Retina (tissue), 1 donor: ENCODE measurements at regions not wholly inside any gene's neighbourhood (a gene's known extent, or its start where the extent isn't known, plus 50 kb on each side); places are given as distances from the start of the nearest gene placed in this dataset.

Source experiments
- DNase-seq: peaks from one replicate; pipeline ENCODE4 v3.0.0-alpha.2; 2016

DNA sequence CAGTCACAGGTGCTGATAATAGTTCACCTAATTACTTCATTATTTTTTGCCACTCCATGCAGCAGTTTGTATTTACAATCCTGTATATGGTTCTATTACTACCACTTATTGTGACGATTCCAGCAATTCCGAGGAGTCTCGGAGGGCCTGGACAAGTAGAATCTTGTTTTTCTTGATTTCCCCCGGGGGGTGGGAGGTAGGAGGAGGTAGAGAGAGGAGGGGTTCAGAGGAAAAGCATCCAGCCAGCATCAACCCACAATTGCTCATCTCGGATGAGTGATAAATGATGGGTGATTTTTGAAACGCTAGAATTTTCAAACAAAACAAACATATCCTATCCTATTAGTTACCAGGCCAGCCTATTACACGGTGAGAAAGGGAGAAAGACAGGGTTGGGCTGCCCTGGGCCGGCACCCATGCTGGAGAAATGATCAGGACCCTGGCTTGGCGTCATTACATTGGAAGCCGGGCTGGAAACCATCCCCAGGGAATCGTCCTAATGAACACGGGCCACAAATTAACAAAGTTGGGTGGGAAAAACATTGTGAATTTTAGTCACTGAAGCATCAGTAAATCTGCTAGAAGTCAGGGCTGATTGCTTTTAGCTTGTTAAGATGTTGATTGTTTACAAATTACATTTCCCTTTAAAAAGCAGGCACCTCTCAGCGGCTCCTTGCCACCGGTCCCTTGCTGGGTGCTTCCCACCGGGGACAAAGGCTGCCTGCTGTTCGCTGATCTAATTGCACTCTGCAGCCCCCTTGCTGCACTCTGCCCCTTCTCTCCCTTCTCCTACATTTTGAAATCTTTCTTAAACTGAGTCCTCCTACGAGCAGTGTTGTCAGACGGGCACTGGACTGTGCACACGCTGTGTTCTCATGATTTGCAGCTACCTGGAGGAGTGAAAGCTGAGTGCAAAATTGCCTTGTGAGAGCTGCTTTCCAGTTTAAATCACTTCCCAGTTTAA lies 95.5 kb downstream of the FAM204A start:
- peak; percentile 58 for DNase-seq

DNA sequence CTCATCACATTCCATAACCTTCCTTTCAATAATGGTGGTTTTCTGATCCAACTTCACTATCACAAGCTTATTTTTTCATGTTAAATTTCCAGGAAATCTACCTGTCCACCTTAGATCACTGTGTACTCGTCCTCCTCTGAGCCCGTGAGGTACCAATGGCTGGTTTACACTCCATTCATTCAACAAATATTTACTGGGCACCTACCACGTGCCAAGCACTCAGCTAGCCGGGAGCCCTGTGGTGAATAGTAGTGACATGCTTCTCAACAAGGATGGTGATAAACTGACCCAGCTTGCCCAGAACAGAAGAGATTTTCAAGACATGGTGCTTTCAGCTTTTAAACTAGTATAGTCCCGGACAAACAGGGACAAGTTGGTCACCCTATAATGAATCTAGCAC lies 98.2 kb downstream of the FAM204A start:
- no peak for DNase-seq

GRCh38 chr10:118241229-118242137 lies 100.6 kb downstream of the FAM204A start:
- peak; percentile 87 for DNase-seq

GRCh38 chr10:118239236-118239630 lies 102.9 kb downstream of the FAM204A start:
- DNase-seq: peak; percentile 1

DNA sequence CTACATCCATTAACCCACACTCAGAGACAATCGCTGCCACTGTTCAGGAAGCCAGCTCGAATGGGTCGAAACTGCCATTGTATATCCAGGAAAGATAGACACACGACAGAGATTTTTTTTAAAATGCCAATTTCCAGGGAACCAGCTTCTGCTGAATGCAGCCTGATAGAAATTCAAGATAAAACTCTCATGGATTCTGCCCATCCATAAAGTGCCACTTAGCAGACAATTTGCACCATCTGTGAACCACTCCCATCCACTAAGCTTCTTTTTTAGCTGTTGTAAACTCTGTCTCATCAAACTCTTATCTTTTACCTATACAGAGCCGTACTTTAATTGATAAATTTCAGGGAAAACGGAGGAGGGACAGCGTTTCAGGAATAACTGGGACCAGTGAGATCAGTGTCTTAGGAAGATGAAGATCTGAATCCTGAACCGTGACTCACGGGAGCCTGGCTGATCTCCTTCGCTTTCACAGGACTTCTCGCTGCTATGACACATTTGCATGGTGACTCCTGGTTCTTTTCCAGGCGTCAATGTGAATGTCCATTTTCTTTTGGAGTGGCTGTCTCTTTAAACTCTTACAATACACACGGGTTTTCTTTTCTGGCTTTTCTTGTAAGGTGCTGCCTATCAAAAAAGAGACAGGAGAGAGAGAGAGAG lies 103.4 kb downstream of the FAM204A start:
- DNase-seq: no peak

DNA sequence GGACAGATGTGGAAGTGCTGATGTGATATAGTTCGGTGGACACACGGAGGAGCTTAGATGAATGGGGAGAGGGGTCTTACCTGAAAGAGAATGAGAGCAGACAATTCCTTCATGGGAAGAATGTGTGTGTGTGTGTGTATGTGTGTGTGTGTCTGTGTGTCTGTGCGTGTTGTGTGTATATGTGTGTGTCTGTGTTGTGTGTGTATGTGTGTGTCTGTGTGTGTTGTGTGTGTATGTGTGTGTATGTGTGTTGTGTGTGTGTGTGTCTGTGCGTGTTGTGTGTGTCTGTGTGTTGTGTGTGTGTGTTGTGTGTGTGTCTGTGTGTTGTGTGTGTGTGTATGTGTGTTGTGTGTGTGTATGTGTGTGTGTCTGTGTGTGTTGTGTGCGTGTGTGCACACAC lies 104.2 kb downstream of the FAM204A start:
- no peak for DNase-seq

GRCh38 chr10:118234683-118235082 lies 107.4 kb downstream of the FAM204A start:
- DNase-seq: no peak

GRCh38 chr10:118220346-118220850 lies 121.7 kb downstream of the FAM204A start:
- DNase-seq: no peak

DNA sequence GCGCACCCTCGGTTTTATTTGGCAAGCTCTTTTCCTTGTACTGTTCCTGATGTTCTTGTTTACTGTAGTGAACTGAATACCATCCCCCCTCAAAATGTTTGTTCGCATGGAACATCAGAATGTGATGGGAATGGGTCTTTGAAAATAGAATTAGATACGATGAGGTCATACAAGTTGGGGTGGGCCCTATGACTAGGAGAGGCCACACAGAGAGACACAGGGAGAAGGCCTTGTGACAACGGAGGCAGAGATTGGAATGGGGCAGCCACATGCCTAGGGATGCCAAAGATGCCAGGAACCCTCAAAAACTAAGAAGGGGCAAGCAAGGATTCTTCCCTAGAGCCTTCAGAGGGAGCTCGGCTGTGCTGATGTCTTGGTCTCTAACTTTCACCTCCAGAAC lies 123.6 kb downstream of the FAM204A start:
- DNase-seq: no peak

- no peak for DNase-seq
Measured at GRCh38 chr10:118216571-118217170, 125.5 kb downstream of the FAM204A start.

- DNase-seq: no peak
Measured at GRCh38 chr10:118216020-118216419, 126.1 kb downstream of the FAM204A start.

DNA sequence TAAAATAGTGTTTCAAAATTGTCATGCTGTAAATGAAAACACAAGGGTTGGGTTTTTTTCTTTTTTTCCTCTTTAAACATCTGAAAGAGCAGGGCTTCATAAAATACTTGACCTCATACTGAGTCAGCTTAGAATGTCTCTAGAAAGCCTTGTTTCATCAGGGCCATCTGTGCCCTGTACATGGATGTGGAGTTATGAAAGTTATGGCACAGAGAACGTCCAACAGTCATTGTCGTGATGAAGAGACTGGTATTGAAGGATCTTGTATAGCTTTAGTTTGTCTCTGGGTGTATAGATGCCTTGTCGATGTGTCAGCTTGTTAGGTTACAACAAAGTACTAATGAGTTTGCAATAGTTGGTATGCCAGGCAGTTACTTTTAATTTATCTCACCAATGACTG lies 127.3 kb downstream of the FAM204A start:
- no peak for DNase-seq

GRCh38 chr10:118213436-118213835 lies 128.7 kb downstream of the FAM204A start:
- DNase-seq: no peak

DNA sequence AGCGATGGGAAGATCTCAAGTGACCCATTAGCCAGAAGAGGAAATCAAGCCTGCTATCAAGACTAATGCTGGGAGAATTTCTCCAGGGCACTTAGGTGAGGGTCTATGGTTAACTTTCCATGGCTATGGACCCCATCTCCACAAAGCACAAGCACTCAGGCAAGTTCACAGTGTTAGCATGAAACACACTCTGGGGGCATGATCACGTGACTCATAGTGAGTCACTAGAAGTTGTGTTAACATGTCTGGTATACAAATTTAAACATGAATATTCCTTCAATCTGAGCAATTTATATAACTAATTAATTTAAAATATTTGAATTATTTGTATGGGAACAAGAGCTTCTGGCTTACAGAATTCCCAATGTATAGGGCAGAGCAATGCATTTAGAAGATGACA lies 131.8 kb downstream of the FAM204A start:
- DNase-seq: no peak

DNA sequence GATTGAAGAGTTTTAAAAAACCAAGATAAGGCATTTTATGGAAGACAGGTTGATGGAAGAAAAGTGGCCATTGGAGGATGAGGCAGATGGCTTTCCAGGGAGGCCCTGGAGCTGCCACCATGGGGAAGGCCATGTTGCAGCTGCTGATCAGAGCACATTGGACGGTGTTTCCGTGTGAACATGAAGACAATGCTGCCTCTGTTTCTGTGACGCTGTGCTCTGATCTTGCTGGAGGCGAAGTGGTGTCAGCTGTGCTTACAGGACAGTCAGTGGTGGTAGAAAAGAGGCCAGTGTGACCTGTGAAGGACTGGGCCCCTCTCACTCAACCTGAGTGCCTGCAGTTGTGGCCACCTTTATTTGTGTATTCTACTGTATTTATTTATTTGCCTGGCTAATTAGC lies 132.9 kb downstream of the FAM204A start:
- peak; percentile 17 for DNase-seq

GRCh38 chr10:118207470-118208007 lies 134.6 kb downstream of the FAM204A start:
- no peak for DNase-seq

- no peak for DNase-seq
Measured at GRCh38 chr10:118204292-118204943, 137.7 kb downstream of the FAM204A start.

GRCh38 chr10:118203461-118203860 lies 138.7 kb downstream of the FAM204A start:
- DNase-seq: no peak

DNA sequence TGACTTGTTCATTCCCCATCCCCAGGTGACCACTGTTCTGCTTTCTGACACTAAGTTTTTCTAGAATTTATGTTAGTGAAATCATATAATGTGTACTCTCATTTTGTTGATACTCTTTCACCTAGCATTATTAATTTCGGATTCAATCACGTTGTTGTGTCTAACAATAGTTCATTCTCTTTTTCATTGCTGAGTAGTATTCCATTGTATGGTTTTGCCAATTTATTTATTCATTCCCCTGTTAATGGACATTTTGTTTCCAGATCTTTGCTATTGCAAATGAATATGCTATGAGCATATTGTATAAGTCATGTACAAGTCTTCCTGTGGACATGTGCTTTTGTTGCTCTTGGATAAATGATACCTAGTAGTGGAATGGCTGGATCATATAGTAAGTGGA lies 146.4 kb downstream of the FAM204A start:
- no peak for DNase-seq

DNA sequence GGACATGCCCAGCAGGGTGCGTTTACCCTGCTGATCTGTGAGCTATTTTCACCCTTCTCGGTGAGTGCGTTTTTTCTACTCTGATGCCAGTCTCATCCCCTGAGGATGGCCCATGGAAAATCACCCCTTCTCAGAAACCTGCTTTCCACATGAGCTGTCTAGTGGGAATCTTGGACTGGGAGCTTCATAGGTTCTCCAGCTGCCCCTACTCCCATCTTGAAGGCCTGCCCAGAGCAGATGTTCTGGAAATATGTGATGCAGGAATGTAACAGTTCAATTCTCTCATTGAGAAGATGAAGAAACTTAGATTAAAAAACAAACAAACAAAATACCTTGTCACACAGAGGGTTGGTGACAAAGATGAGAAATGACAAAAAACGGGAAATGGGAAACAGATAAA lies 146.9 kb upstream of the RAB11FIP2 start:
- no peak for DNase-seq

- no peak for DNase-seq
Measured at GRCh38 chr10:118181021-118181420, 134.3 kb upstream of the RAB11FIP2 start.

DNA sequence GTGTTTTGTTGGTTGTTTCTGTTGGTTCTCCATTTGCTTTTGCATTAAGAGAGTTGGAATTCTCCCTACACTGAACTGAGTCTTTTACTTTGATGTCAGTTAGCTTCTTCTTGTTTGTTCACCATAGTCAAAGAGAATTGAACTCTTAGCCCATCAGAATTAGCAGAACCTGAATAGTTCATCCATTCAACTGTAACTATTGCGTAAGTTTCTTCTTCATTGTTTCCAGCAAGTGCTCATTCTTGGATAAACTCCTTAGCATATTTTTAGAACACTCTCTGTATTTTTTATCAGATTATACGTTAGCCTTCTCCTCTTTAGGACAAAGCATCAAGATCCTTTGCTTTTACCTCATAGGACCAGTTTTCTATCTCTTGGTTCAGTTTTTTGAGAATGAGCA lies 128.4 kb upstream of the RAB11FIP2 start:
- DNase-seq: no peak
